Gastrocnemius medialis (tissue), 4 donors: ENCODE measurements at regions not wholly inside any gene's neighbourhood (a gene's known extent, or its start where the extent isn't known, plus 50 kb on each side); places are given as distances from the start of the nearest gene placed in this dataset.

Experiments
- ATAC-seq, 2 donors: fragments of 150-250 bp; one replicate each; pipeline ENCODE4 v1.9.1; 2016
- DNase-seq, 2 donors: peaks; one replicate each; pipeline ENCODE4 v3.0.0-alpha.2; 2019
- H3K27ac ChIP-seq, 4 donors: fragments of 200-600 bp; sonication (generic); 1 replicate in 1 of 4; 2 replicates in 3 of 4; pipeline ENCODE4 v1.5.1; 2016 to 2018; ENCODE audit warnings: mild to moderate bottlenecking in 2 of 4, moderate library complexity in 1 of 4
- H3K27me3 ChIP-seq, 3 donors: fragments of 200-600 bp; sonication (generic) in 2 of 3; 1 replicate in 1 of 3; 2 replicates in 2 of 3; pipeline versions ENCODE4 v1.5.1 to v1.6.0; 2016 to 2019; ENCODE audit warnings: mild to moderate bottlenecking in 1 of 3, moderate library complexity in 1 of 3
- H3K36me3 ChIP-seq, 2 donors: fragments of 200-600 bp; sonication (generic) in 1 of 2; one replicate each; pipeline ENCODE4 v1.5.1; 2017 to 2018
- H3K4me1 ChIP-seq, 2 donors: fragments of 200-600 bp; sonication (generic) in 1 of 2; one replicate each; pipeline ENCODE4 v1.5.1; 2016 to 2017; ENCODE audit warnings: mild to moderate bottlenecking in 2 of 2
- H3K4me3 ChIP-seq, 4 donors: fragments of 200-600 bp; sonication (generic) in 3 of 4; 1 replicate in 1 of 4; 2 replicates in 3 of 4; pipeline ENCODE4 v1.5.1; 2016 to 2019; ENCODE audit warnings: mild to moderate bottlenecking in 2 of 4
- H3K9me3 ChIP-seq, 3 donors: fragments of 200-600 bp; sonication (generic) in 2 of 3; 1 replicate in 1 of 3; 2 replicates in 2 of 3; pipeline ENCODE4 v1.5.1; 2016 to 2019
- CTCF ChIP-seq, 5 experiments: fragments of 450-650 bp in 3 of 5; fragments of 200-600 bp in 2 of 5; sonication (generic) in 2 of 5; IDR thresholded peaks in 4 of 5; conservative IDR thresholded peaks in 1 of 5; 1 replicate in 4 of 5; 2 replicates in 1 of 5; pipeline ENCODE4 v1.5.1; 2016 to 2019; ENCODE audit warnings: antibody characterized with exemption in 5 of 5, mild to moderate bottlenecking in 3 of 5, moderate library complexity in 3 of 5
- POLR2A ChIP-seq, 2 donors: fragments of 450-650 bp; IDR thresholded peaks; one replicate each; pipeline ENCODE4 v1.6.1; 2017; ENCODE audit warnings: antibody characterized with exemption in 2 of 2, mild to moderate bottlenecking in 2 of 2, moderate library complexity in 2 of 2
- in situ Hi-C, 4 donors: fragments of 200-750 bp; cut with MboI; loops; one replicate each; pipeline versions ENCODE4 v1.15.0 to v1.8.0; 2017; ENCODE audit warnings: low sequenced_read_pairs in 4 of 4
- intact Hi-C: fragments of 100-400 bp; cut with DNase I; formaldehyde crosslinking; loops from one replicate; pipeline ENCODE4 v1.15.1; 2023; ENCODE audit warnings: low total_unique reads

GRCh38 chr14:86530457-86530856 is 1000.5 kb downstream of the FLRT2 start:
- Histone ChIP-seq H3K27ac (no peak overlapping the region), H3K4me1 (no peaks in the 10 kb centered on the region), H3K36me3 (no peaks in the 10 kb centered on the region), H3K4me3 (no peak overlapping the region), H3K9me3 (no peaks in the 10 kb centered on the region), H3K27me3 (no peaks in the 10 kb centered on the region)
- intact Hi-C loops (no loop called here), in situ Hi-C loops (no loop called here)
- ATAC-seq (no peak), DNase-seq (no peak)
- TF ChIP-seq CTCF (IDR thresholded peaks at IDR 0.05 in 4 of 5, conservative IDR thresholded peaks at IDR 0.05 in 1 of 5) (no peak), POLR2A (IDR thresholded peaks at IDR 0.05) (no peak)

- no peak for TF ChIP-seq CTCF (IDR thresholded peaks at IDR 0.05 in 4 of 5, conservative IDR thresholded peaks at IDR 0.05 in 1 of 5)
- no peak for TF ChIP-seq POLR2A (IDR thresholded peaks at IDR 0.05)
- in situ Hi-C loops (no loop called here), intact Hi-C loops (no loop called here)
- ATAC-seq = no peak
- Histone ChIP-seq H3K4me3 (no peak overlapping the region), H3K4me1 (no peaks in the 10 kb centered on the region), H3K9me3 (no peaks in the 10 kb centered on the region), H3K36me3 (no peaks in the 10 kb centered on the region), H3K27ac (no peak overlapping the region), H3K27me3 (no peaks in the 10 kb centered on the region)
- no peak for DNase-seq
These were observed 997.4 kb downstream of the FLRT2 start for GRCh38 chr14:86527312-86527711.

GRCh38 chr14:86525673-86526072 is 995.7 kb downstream of the FLRT2 start:
- Histone ChIP-seq H3K4me3 (no peak overlapping the region), H3K4me1 (no peaks in the 10 kb centered on the region), H3K27ac (no peak overlapping the region), H3K36me3 (no peaks in the 10 kb centered on the region), H3K27me3 (no peaks in the 10 kb centered on the region), H3K9me3 (no peaks in the 10 kb centered on the region)
- intact Hi-C loops = no loop called here
- in situ Hi-C loops = no loop called here
- no peak for DNase-seq
- ATAC-seq = no peak
- TF ChIP-seq CTCF (IDR thresholded peaks at IDR 0.05 in 4 of 5, conservative IDR thresholded peaks at IDR 0.05 in 1 of 5) = no peak
- TF ChIP-seq POLR2A (IDR thresholded peaks at IDR 0.05) = no peak

- no peaks in the 10 kb centered on the region for H3K36me3 ChIP-seq
- DNase-seq (no peak), ATAC-seq (no peak)
- no peak overlapping the region for H3K4me3 ChIP-seq
- H3K27me3 ChIP-seq = no peaks in the 10 kb centered on the region
- H3K9me3 ChIP-seq = no peaks in the 10 kb centered on the region
- H3K27ac ChIP-seq = no peak overlapping the region
- in situ Hi-C loops (no loop called here), intact Hi-C loops (no loop called here)
- H3K4me1 ChIP-seq = no peaks in the 10 kb centered on the region
- TF ChIP-seq CTCF (IDR thresholded peaks at IDR 0.05 in 4 of 5, conservative IDR thresholded peaks at IDR 0.05 in 1 of 5) (no peak), POLR2A (IDR thresholded peaks at IDR 0.05) (no peak)
These were observed 991.9 kb downstream of the FLRT2 start for GRCh38 chr14:86521843-86522242.

GRCh38 chr14:86521031-86521730 is 991.2 kb downstream of the FLRT2 start:
- no peak for ATAC-seq
- no peak for DNase-seq
- Histone ChIP-seq H3K4me1 (no peaks in the 10 kb centered on the region), H3K4me3 (no peak overlapping the region), H3K9me3 (no peaks in the 10 kb centered on the region), H3K27me3 (no peaks in the 10 kb centered on the region), H3K27ac (no peak overlapping the region), H3K36me3 (no peaks in the 10 kb centered on the region)
- in situ Hi-C loops (no loop called here), intact Hi-C loops (no loop called here)
- TF ChIP-seq POLR2A (IDR thresholded peaks at IDR 0.05) = no peak
- TF ChIP-seq CTCF (IDR thresholded peaks at IDR 0.05 in 4 of 5, conservative IDR thresholded peaks at IDR 0.05 in 1 of 5) = no peak
